A673 (cell line): ENCODE measurements at regions not wholly inside any gene's neighbourhood (a gene's known extent, or its start where the extent isn't known, plus 50 kb on each side); places are given as distances from the start of the nearest gene placed in this dataset.

Source experiments
- BruUV-seq: library from RNA; stranded (reverse); fragments of 400-500 nt; replicated peaks from 2 replicates; lab custom pipeline; 2021; lab: Mats Ljungman, UMichigan
- CTCF ChIA-PET: fragments of 300-600 bp; sonication (Branson Sonifier 250); formaldehyde crosslinking; loops from one replicate; lab custom pipeline; 2022; ENCODE audit warnings: antibody characterized with exemption; lab: Charles Lee
- POLR2A ChIA-PET: fragments of 300-600 bp; sonication (Branson Sonifier 250); formaldehyde crosslinking; loops from one replicate; lab custom pipeline; 2022; ENCODE audit warnings: antibody characterized with exemption; ENCODE audit not compliant: low non-redundant PET; lab: Charles Lee
- DNase-seq: peaks from one replicate; pipeline ENCODE4 v3.0.0-alpha.2; 2015; ENCODE audit warnings: low spot score
- H3K27ac ChIP-seq: fragments of 200-600 bp; sonication (generic); 2 replicates; pipeline ENCODE4 v1.5.1; 2016; ENCODE audit warnings: mixed run types, low read depth, mild to moderate bottlenecking, mixed read lengths, antibody characterized with exemption, low read length; ENCODE audit not compliant: poor library complexity, severe bottlenecking
- H3K27me3 ChIP-seq: fragments of 200-600 bp; sonication (generic); replicated peaks from 2 replicates; pipeline ENCODE4 v1.6.1; 2017; ENCODE audit warnings: mixed run types, low read depth, mild to moderate bottlenecking, mixed read lengths, antibody characterized with exemption, low read length; ENCODE audit not compliant: insufficient read depth, poor library complexity
- H3K36me3 ChIP-seq: fragments of 200-600 bp; sonication (generic); 2 replicates; pipeline ENCODE4 v1.6.1; 2016; ENCODE audit warnings: mixed run types, mild to moderate bottlenecking, mixed read lengths, antibody characterized with exemption, low read length; ENCODE audit not compliant: insufficient read depth, poor library complexity, severe bottlenecking
- H3K4me1 ChIP-seq: fragments of 200-600 bp; sonication (generic); 2 replicates; pipeline ENCODE4 v1.6.1; 2017; ENCODE audit warnings: mixed run types, mild to moderate bottlenecking, mixed read lengths, antibody characterized with exemption, low read length; ENCODE audit not compliant: insufficient read depth, poor library complexity, severe bottlenecking
- H3K4me3 ChIP-seq: fragments of 200-600 bp; sonication (generic); 2 replicates; pipeline ENCODE4 v1.5.1; 2016; ENCODE audit warnings: low read depth, mixed run types, mild to moderate bottlenecking, mixed read lengths, low read length; ENCODE audit not compliant: poor library complexity, severe bottlenecking
- H3K9me3 ChIP-seq: fragments of 200-600 bp; sonication (generic); 2 replicates; pipeline ENCODE4 v1.6.1; 2016; ENCODE audit warnings: mixed run types, low read depth, mild to moderate bottlenecking, mixed read lengths, antibody characterized with exemption, low read length; ENCODE audit not compliant: poor library complexity, severe bottlenecking
- CTCF ChIP-seq: fragments of 300-800, 200-600 bp; sonication (generic); conservative IDR thresholded peaks from 2 replicates; pipeline ENCODE4 v1.5.1; 2017; ENCODE audit warnings: low read depth, mild to moderate bottlenecking, antibody characterized with exemption, low read length, moderate library complexity, mixed read lengths
- EZH2 ChIP-seq: fragments of 200-600 bp; sonication (generic); IDR thresholded peaks from 2 replicates; pipeline ENCODE4 v1.6.1; 2017; ENCODE audit warnings: borderline replicate concordance, low read depth, mild to moderate bottlenecking, mixed read lengths, antibody characterized with exemption, low read length; ENCODE audit not compliant: poor library complexity, severe bottlenecking
- intact Hi-C: fragments of 100-400 bp; cut with micrococcal nuclease; formaldehyde crosslinking; loops from one replicate; pipeline ENCODE4 v1.10.0; 2022; ENCODE audit not compliant: unreplicated experiment

GRCh38 chr3:90221900-90222299 lies 1114.5 kb downstream of the EPHA3 start:
- TF ChIP-seq EZH2 (no peak), CTCF (no peak)
- BruUV-seq: no TSS peak
- POLR2A ChIA-PET: no interaction called here

GRCh38 chr3:90241481-90241880 lies 1134.1 kb downstream of the EPHA3 start:
- no peak for DNase-seq
- no peaks in the 10 kb centered on the region for H3K36me3 ChIP-seq
- no peaks in the 10 kb centered on the region for H3K4me1 ChIP-seq
- no TSS peak for BruUV-seq
- no peaks in the 10 kb centered on the region for H3K27me3 ChIP-seq
- ChIA-PET POLR2A (no interaction called here), CTCF (no interaction called here)
- intact Hi-C loops: no loop called here
- no peak for TF ChIP-seq EZH2
- no peak for TF ChIP-seq CTCF
- no peak overlapping the region for H3K27ac ChIP-seq
- peaks cover 6% of the 10 kb centered on the region for H3K9me3 ChIP-seq
- no peak overlapping the region for H3K4me3 ChIP-seq

More at GRCh38 chr3:90221900-90222299, 1114.5 kb downstream of the EPHA3 start:
- intact Hi-C loops: no loop called here
- no peaks in the 10 kb centered on the region for H3K36me3 ChIP-seq
- CTCF ChIA-PET: no interaction called here
- no peak overlapping the region for H3K4me3 ChIP-seq
- no peak for DNase-seq
- no peaks in the 10 kb centered on the region for H3K27me3 ChIP-seq
- no peaks in the 10 kb centered on the region for H3K4me1 ChIP-seq
- H3K27ac ChIP-seq: no peak overlapping the region
- H3K9me3 ChIP-seq: peaks cover 3% of the 10 kb centered on the region

GRCh38 chr3:90253131-90253530 lies 1145.7 kb downstream of the EPHA3 start:
- ChIA-PET CTCF (no interaction called here), POLR2A (no interaction called here)
- no peaks in the 10 kb centered on the region for H3K4me1 ChIP-seq
- no peak for TF ChIP-seq EZH2
- no peak for DNase-seq
- no peak overlapping the region for H3K4me3 ChIP-seq
- H3K36me3 ChIP-seq: no peaks in the 10 kb centered on the region
- H3K27ac ChIP-seq: no peak overlapping the region
- BruUV-seq: no TSS peak
- no peaks in the 10 kb centered on the region for H3K27me3 ChIP-seq
- no peaks in the 10 kb centered on the region for H3K9me3 ChIP-seq
- intact Hi-C loops: no loop called here

- Histone ChIP-seq H3K9me3 (no peaks in the 10 kb centered on the region), H3K4me3 (no peak overlapping the region), H3K27ac (no peak overlapping the region), H3K27me3 (no peaks in the 10 kb centered on the region), H3K36me3 (no peaks in the 10 kb centered on the region), H3K4me1 (no peaks in the 10 kb centered on the region)
- BruUV-seq: no TSS peak
- ChIA-PET CTCF (no interaction called here), POLR2A (no interaction called here)
- no peak for DNase-seq
- intact Hi-C loops: no loop called here
- TF ChIP-seq CTCF (no peak), EZH2 (no peak)
These were observed 1154.3 kb downstream of the EPHA3 start for GRCh38 chr3:90261481-90262433.
